ENCODE measurements at regions not wholly inside any gene's neighbourhood (a gene's known extent, or its start where the extent isn't known, plus 50 kb on each side); places are given as distances from the start of the nearest gene placed in this dataset.

DNA sequence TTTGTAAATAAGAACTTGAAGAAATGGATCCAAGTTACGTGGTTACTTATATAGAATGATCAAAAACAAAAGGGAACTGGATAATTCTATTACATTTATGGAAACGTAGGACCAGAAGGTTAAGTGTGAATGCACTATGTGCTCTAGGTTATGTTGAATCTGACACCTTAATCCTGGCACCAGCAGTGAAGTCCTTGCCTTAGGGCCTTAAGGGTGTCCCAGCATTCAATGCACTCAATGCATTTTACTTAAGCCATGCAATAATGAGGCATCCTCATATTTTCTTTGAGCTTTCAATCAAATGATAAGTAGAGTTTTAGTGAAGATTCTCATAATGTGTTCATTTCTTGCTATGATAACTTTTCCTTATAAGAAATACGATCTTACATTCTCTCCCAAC, 178.3 kb upstream of the AGR3 start:
- H3K27ac ChIP-seq, result no peak overlapping the region
- H3K9me3 ChIP-seq, result no peaks in the 10 kb centered on the region
- no peak overlapping the region for H3K4me3 ChIP-seq
- no peak overlapping the region for H3K4me2 ChIP-seq
- no peak for FAIRE-seq
- POLR2A ChIA-PET, result no interaction called here
- no peak for ATAC-seq
- WGBS (ENCODE audit: missing lambda C conversion rate), result 72% methylated on average over 3 of the region's 3 CpGs
- CTCF ChIA-PET, result no interaction called here
- H3K4me1 ChIP-seq, result no peaks in the 10 kb centered on the region
- TF ChIP-seq KDM5A (IDR thresholded peaks at IDR 0.05), result no peak
- no peak for TF ChIP-seq PHF8 (IDR thresholded peaks at IDR 0.05; ENCODE audit: borderline replicate concordance, low read depth)
- no peak for TF ChIP-seq POLR2A (IDR thresholded peaks at IDR 0.05; ENCODE audit: low read length)
- no peak for TF ChIP-seq ESRRA (IDR thresholded peaks at IDR 0.05; ENCODE audit: borderline replicate concordance, low read length)
- no peak for TF ChIP-seq JUN (IDR thresholded peaks at IDR 0.05)
- no peak for TF ChIP-seq EHF (CRISPR knock-in tag; IDR thresholded peaks at IDR 0.05)
- TF ChIP-seq FOSB (CRISPR knock-in tag; IDR thresholded peaks at IDR 0.05), result no peak
- TF ChIP-seq FOSL2 (IDR thresholded peaks at IDR 0.05), result no peak
- TF ChIP-seq FOSL2 (CRISPR knock-in tag; IDR thresholded peaks at IDR 0.05), result no peak
- no peak for TF ChIP-seq MYC (IDR thresholded peaks at IDR 0.05; ENCODE audit: borderline replicate concordance, low read length)
- TF ChIP-seq GATA3 (IDR thresholded peaks at IDR 0.05; ENCODE audit: borderline replicate concordance), result no peak
- TF ChIP-seq RARB (CRISPR knock-in tag; IDR thresholded peaks at IDR 0.05), result no peak
- TF ChIP-seq HOXA7 (CRISPR knock-in tag; IDR thresholded peaks at IDR 0.05), result no peak
- no peak for TF ChIP-seq CBX8 (IDR thresholded peaks at IDR 0.05)
- TF ChIP-seq RCOR1 (IDR thresholded peaks at IDR 0.05; ENCODE audit: low read depth, low read length), result no peak
- no peak for DNase-seq (ENCODE audit: low read depth in 1 of 2, low spot score in 1 of 2)

DNA sequence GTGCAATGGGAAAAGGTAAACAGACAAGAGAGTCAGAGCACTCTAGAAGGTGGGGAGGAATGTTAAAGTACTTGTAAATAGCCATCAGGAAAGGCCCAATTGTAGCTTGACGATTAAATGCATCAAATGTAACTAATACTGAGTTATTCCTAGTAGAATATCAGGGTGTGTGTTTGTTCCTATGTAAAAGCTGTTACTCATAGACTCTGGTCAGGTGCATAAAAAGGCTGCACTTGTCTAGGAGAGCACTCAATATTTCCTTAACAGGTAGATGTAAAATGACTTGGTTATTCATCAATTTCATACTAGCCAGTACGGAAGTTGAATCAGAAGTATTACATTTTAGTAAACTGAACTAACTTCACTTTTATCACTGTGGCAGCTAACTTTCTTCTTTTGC, 179.7 kb upstream of the AGR3 start:
- CTCF ChIA-PET, result interaction anchor here (1.8 kb wide), 1 partner anchor 52 kb away, joined by 5 read pairs; no protein-coding TSS in a partner anchor
- no peak for TF ChIP-seq GATA3 (IDR thresholded peaks at IDR 0.05; ENCODE audit: borderline replicate concordance)
- no peak for TF ChIP-seq FOSB (CRISPR knock-in tag; IDR thresholded peaks at IDR 0.05)
- no peak for TF ChIP-seq JUN (IDR thresholded peaks at IDR 0.05)
- no peak for TF ChIP-seq HDAC2 (IDR thresholded peaks at IDR 0.05)
- TF ChIP-seq KDM5A (IDR thresholded peaks at IDR 0.05), result no peak
- TF ChIP-seq, protein P1, sequence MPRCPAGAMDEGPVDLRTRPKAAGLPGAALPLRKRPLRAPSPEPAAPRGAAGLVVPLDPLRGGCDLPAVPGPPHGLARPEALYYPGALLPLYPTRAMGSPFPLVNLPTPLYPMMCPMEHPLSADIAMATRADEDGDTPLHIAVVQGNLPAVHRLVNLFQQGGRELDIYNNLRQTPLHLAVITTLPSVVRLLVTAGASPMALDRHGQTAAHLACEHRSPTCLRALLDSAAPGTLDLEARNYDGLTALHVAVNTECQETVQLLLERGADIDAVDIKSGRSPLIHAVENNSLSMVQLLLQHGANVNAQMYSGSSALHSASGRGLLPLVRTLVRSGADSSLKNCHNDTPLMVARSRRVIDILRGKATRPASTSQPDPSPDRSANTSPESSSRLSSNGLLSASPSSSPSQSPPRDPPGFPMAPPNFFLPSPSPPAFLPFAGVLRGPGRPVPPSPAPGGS (IDR thresholded peaks at IDR 0.05), result no peak
- TF ChIP-seq, protein P2, sequence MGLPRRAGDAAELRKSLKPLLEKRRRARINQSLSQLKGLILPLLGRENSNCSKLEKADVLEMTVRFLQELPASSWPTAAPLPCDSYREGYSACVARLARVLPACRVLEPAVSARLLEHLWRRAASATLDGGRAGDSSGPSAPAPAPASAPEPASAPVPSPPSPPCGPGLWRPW (IDR thresholded peaks at IDR 0.05), result no peak
- TF ChIP-seq NPAS2 (CRISPR knock-in tag; IDR thresholded peaks at IDR 0.05; ENCODE audit: borderline replicate concordance), result no peak
- peak; percentile 59 for FAIRE-seq
- Histone ChIP-seq H3K9me3 (no peaks in the 10 kb centered on the region), H3K4me2 (no peak overlapping the region), H3K4me1 (no peaks in the 10 kb centered on the region), H3K4me3 (no peak overlapping the region), H3K27ac (no peak overlapping the region)
- ATAC-seq, result no peak
- 79% methylated on average over 2 of the region's 2 CpGs for WGBS (ENCODE audit: missing lambda C conversion rate)
- no peak for DNase-seq (ENCODE audit: low read depth in 1 of 2, low spot score in 1 of 2)
- POLR2A ChIA-PET, result no interaction called here

DNA sequence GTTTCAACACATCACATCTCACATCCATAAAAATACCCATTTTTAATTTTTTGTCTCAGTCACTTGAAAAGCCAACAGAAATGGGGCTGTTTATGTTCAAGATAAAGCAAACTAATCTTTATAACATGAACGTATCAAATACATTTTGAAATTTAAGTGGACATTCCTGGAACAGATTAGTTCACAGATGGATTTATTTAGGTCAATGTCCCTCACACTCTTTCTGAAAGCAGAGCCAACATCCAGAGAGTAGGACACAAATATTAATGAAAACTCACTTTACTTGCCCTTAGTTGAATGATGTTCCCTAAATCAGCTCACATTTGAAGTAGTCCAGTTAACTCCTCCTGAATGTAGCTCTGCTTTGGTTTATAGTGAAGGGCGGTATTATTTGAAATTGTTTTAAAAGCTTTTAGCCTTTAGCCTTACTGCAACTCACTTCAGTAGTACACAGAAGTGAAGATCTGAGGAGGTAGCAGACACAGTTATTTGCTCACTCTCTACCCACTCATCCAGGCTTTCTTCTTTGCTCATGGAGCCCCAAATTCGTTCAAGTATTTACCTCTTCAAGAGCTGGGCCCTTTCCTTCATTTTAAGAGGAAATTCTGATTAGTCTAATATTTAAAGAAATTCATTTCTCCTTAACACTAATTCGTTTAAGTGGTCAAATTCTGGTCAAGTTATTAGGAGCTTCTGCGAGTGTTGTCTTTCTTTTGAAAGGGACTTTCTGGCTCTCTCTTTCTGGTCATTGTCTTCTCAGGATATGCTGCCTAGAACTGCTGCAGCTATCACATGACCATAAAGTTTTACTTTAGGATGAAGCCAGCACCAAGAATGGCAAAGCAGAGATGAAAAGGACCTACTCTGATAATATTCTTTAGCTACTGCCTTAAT, 180.6 kb upstream of the AGR3 start:
- peak; percentile 43 for FAIRE-seq
- TF ChIP-seq, protein P3, sequence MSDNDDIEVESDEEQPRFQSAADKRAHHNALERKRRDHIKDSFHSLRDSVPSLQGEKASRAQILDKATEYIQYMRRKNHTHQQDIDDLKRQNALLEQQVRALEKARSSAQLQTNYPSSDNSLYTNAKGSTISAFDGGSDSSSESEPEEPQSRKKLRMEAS (IDR thresholded peaks at IDR 0.05), result no peak
- DNase-seq (ENCODE audit: low read depth in 1 of 2, low spot score in 1 of 2), result no peak
- no peaks in the 10 kb centered on the region for H3K4me1 ChIP-seq
- WGBS (ENCODE audit: missing lambda C conversion rate), result 54% methylated on average over 5 of the region's 5 CpGs
- no peak overlapping the region for H3K27ac ChIP-seq
- ChIA-PET CTCF (interaction anchor here (0.8 to 2.5 kb wide), 4 partner anchors 16 to 79 kb away, joined by 4 to 8 read pairs (median 6); no protein-coding TSS in a partner anchor), POLR2A (no interaction called here)
- H3K4me2 ChIP-seq, result no peak overlapping the region
- ATAC-seq, result no peak
- H3K4me3 ChIP-seq, result no peak overlapping the region
- H3K9me3 ChIP-seq, result no peaks in the 10 kb centered on the region

DNA sequence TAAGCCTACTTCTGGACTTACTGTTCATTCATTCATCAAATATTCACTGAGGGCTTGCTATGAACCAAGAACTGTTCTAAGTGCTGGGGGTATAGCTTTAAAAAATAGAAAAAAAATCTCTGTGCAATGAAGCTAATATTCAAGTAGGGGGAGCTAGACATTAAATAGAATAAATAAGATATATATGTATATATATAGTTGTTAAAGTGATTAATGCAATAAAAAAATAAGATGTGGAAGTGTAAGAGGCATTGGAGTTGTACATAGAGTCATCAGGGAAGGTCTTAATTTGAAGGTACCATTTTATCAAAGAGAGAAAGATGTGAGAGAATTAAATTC, 181.2 kb upstream of the AGR3 start:
- Histone ChIP-seq H3K4me1 (no peaks in the 10 kb centered on the region), H3K4me2 (no peak overlapping the region), H3K4me3 (no peak overlapping the region), H3K9me3 (no peaks in the 10 kb centered on the region), H3K27ac (no peak overlapping the region)
- CTCF ChIA-PET, result interaction anchor here (0.8 to 2.5 kb wide), 4 partner anchors 16 to 236 kb away, joined by 4 to 8 read pairs (median 6); partner anchors contain the start of gene AHR
- no peak for FAIRE-seq
- TF ChIP-seq, protein P4, sequence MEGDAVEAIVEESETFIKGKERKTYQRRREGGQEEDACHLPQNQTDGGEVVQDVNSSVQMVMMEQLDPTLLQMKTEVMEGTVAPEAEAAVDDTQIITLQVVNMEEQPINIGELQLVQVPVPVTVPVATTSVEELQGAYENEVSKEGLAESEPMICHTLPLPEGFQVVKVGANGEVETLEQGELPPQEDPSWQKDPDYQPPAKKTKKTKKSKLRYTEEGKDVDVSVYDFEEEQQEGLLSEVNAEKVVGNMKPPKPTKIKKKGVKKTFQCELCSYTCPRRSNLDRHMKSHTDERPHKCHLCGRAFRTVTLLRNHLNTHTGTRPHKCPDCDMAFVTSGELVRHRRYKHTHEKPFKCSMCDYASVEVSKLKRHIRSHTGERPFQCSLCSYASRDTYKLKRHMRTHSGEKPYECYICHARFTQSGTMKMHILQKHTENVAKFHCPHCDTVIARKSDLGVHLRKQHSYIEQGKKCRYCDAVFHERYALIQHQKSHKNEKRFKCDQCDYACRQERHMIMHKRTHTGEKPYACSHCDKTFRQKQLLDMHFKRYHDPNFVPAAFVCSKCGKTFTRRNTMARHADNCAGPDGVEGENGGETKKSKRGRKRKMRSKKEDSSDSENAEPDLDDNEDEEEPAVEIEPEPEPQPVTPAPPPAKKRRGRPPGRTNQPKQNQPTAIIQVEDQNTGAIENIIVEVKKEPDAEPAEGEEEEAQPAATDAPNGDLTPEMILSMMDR (IDR thresholded peaks at IDR 0.05), result peak; percentile 35; the same call in 2 of the 3 replicates
- peak; percentile 25; the same call in 1 of the 3 replicates for TF ChIP-seq SMC3 (IDR thresholded peaks at IDR 0.05)
- TF ChIP-seq ZSCAN20 (CRISPR knock-in tag; IDR thresholded peaks at IDR 0.05), result no peak
- no peak for TF ChIP-seq CHD2 (IDR thresholded peaks at IDR 0.05; ENCODE audit: low read length, partially characterized antibody)
- no peak for TF ChIP-seq KDM5A (IDR thresholded peaks at IDR 0.05)
- peak; percentile 25 to 45; a peak in 3 of 5 replicates for TF ChIP-seq RAD21 (conservative IDR thresholded peaks at IDR 0.05 in 1 of 2, IDR thresholded peaks at IDR 0.05 in 1 of 2)
- POLR2A ChIA-PET, result no interaction called here
- DNase-seq (ENCODE audit: low read depth in 1 of 2, low spot score in 1 of 2), result no peak
- ATAC-seq, result peak in 1 of 2 experiments; percentile 42; a peak in 1 of 6 replicates
